ENCODE measurements at regions not wholly inside any gene's neighbourhood (a gene's known extent, or its start where the extent isn't known, plus 50 kb on each side); places are given as distances from the start of the nearest gene placed in this dataset.

DNA sequence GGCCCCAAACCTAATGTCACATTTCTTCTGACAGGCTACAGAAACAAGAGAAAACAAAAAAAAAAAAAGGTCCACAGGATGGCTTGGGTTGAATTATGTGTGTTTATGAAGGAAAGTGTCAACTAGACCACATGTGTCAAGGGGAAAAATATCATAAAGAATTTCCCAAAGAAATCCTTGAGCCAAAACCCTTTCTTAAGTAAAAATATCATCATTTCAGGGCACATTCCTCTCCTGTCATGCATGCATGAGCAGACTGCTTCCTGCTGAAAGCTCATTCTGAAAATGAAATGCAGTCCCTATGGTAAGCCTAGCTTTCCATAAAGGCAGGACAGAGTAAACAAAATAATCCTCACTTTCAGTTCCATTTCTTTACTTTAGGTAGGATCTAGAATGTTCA lies 85.7 kb upstream of the RBBP8 start:
- TF ChIP-seq, protein P1, sequence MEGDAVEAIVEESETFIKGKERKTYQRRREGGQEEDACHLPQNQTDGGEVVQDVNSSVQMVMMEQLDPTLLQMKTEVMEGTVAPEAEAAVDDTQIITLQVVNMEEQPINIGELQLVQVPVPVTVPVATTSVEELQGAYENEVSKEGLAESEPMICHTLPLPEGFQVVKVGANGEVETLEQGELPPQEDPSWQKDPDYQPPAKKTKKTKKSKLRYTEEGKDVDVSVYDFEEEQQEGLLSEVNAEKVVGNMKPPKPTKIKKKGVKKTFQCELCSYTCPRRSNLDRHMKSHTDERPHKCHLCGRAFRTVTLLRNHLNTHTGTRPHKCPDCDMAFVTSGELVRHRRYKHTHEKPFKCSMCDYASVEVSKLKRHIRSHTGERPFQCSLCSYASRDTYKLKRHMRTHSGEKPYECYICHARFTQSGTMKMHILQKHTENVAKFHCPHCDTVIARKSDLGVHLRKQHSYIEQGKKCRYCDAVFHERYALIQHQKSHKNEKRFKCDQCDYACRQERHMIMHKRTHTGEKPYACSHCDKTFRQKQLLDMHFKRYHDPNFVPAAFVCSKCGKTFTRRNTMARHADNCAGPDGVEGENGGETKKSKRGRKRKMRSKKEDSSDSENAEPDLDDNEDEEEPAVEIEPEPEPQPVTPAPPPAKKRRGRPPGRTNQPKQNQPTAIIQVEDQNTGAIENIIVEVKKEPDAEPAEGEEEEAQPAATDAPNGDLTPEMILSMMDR (IDR thresholded peaks at IDR 0.05): no peak
- TF ChIP-seq POLR2A (IDR thresholded peaks at IDR 0.05): no peak

Measured in lower leg skin (tissue), 3 donors.